ENCODE measurements at regions not wholly inside any gene's neighbourhood (a gene's known extent, or its start where the extent isn't known, plus 50 kb on each side); places are given as distances from the start of the nearest gene placed in this dataset.

GRCh38 chr18:43648002-43648401 is 370.7 kb upstream of the SYT4 start:
- Histone ChIP-seq H3K4me3 (ENCODE audit: low read length) (no peak overlapping the region), H3K27me3 (ENCODE audit: insufficient read depth, low read length) (no peaks in the 10 kb centered on the region), H3K36me3 (ENCODE audit: insufficient read depth, low read length) (no peaks in the 10 kb centered on the region), H3K27ac (ENCODE audit: low read depth, low read length) (no peak overlapping the region), H3K9ac (ENCODE audit: low read depth, low read length) (no peak overlapping the region), H3K4me1 (ENCODE audit: insufficient read depth, low read length) (no peaks in the 10 kb centered on the region), H3K9me3 (ENCODE audit: insufficient read depth, low read depth, low read length) (no peaks in the 10 kb centered on the region)
- WGBS: 85% methylated on average over 2 of the region's 2 CpGs

GRCh38 chr18:43649649-43650357 is 372.5 kb upstream of the SYT4 start:
- no peaks in the 10 kb centered on the region for H3K9me3 ChIP-seq (ENCODE audit: insufficient read depth, low read depth, low read length)
- H3K9ac ChIP-seq (ENCODE audit: low read depth, low read length): no peak overlapping the region
- no peak overlapping the region for H3K27ac ChIP-seq (ENCODE audit: low read depth, low read length)
- 88% methylated on average over 1 of the region's 1 CpG for WGBS
- no peaks in the 10 kb centered on the region for H3K36me3 ChIP-seq (ENCODE audit: insufficient read depth, low read length)
- H3K4me1 ChIP-seq (ENCODE audit: insufficient read depth, low read length): no peaks in the 10 kb centered on the region
- no peaks in the 10 kb centered on the region for H3K27me3 ChIP-seq (ENCODE audit: insufficient read depth, low read length)
- no peak overlapping the region for H3K4me3 ChIP-seq (ENCODE audit: low read length)

- H3K9ac ChIP-seq (ENCODE audit: low read depth, low read length): no peak overlapping the region
- H3K27ac ChIP-seq (ENCODE audit: low read depth, low read length): no peak overlapping the region
- H3K27me3 ChIP-seq (ENCODE audit: insufficient read depth, low read length): no peaks in the 10 kb centered on the region
- no peaks in the 10 kb centered on the region for H3K9me3 ChIP-seq (ENCODE audit: insufficient read depth, low read depth, low read length)
- H3K36me3 ChIP-seq (ENCODE audit: insufficient read depth, low read length): no peaks in the 10 kb centered on the region
- no peaks in the 10 kb centered on the region for H3K4me1 ChIP-seq (ENCODE audit: insufficient read depth, low read length)
- H3K4me3 ChIP-seq (ENCODE audit: low read length): no peak overlapping the region
- 54% methylated on average over 1 of the region's 2 CpGs for WGBS
These were observed 373.1 kb upstream of the SYT4 start for GRCh38 chr18:43650426-43650825.

GRCh38 chr18:43651057-43651456 is 373.8 kb upstream of the SYT4 start:
- H3K27ac ChIP-seq (ENCODE audit: low read depth, low read length): no peak overlapping the region
- 100% methylated on average over 1 of the region's 2 CpGs for WGBS
- no peaks in the 10 kb centered on the region for H3K4me1 ChIP-seq (ENCODE audit: insufficient read depth, low read length)
- H3K27me3 ChIP-seq (ENCODE audit: insufficient read depth, low read length): no peaks in the 10 kb centered on the region
- no peak overlapping the region for H3K4me3 ChIP-seq (ENCODE audit: low read length)
- no peaks in the 10 kb centered on the region for H3K9me3 ChIP-seq (ENCODE audit: insufficient read depth, low read depth, low read length)
- no peaks in the 10 kb centered on the region for H3K36me3 ChIP-seq (ENCODE audit: insufficient read depth, low read length)
- no peak overlapping the region for H3K9ac ChIP-seq (ENCODE audit: low read depth, low read length)

- H3K27ac ChIP-seq (ENCODE audit: low read depth, low read length): no peak overlapping the region
- no peaks in the 10 kb centered on the region for H3K4me1 ChIP-seq (ENCODE audit: insufficient read depth, low read length)
- H3K4me3 ChIP-seq (ENCODE audit: low read length): no peak overlapping the region
- H3K27me3 ChIP-seq (ENCODE audit: insufficient read depth, low read length): no peaks in the 10 kb centered on the region
- H3K36me3 ChIP-seq (ENCODE audit: insufficient read depth, low read length): no peaks in the 10 kb centered on the region
- 100% methylated on average over 1 of the region's 2 CpGs for WGBS
- no peak overlapping the region for H3K9ac ChIP-seq (ENCODE audit: low read depth, low read length)
- no peaks in the 10 kb centered on the region for H3K9me3 ChIP-seq (ENCODE audit: insufficient read depth, low read depth, low read length)
These were observed 379.3 kb upstream of the SYT4 start for GRCh38 chr18:43656547-43656946.

- Histone ChIP-seq H3K27ac (ENCODE audit: low read depth, low read length) (no peak overlapping the region), H3K4me3 (ENCODE audit: low read length) (no peak overlapping the region), H3K27me3 (ENCODE audit: insufficient read depth, low read length) (no peaks in the 10 kb centered on the region), H3K9ac (ENCODE audit: low read depth, low read length) (no peak overlapping the region), H3K4me1 (ENCODE audit: insufficient read depth, low read length) (peaks cover 11% of the 10 kb centered on the region; the same call in 1 of the 2 replicates), H3K36me3 (ENCODE audit: insufficient read depth, low read length) (no peaks in the 10 kb centered on the region), H3K9me3 (ENCODE audit: insufficient read depth, low read depth, low read length) (no peaks in the 10 kb centered on the region)
- WGBS: 40% methylated on average over 2 of the region's 2 CpGs
These were observed 384.3 kb upstream of the SYT4 start for GRCh38 chr18:43661570-43661969.

GRCh38 chr18:43662657-43663056 is 385.4 kb upstream of the SYT4 start:
- Histone ChIP-seq H3K4me1 (ENCODE audit: insufficient read depth, low read length) (peaks cover 11% of the 10 kb centered on the region; the same call in 1 of the 2 replicates), H3K9me3 (ENCODE audit: insufficient read depth, low read depth, low read length) (no peaks in the 10 kb centered on the region), H3K9ac (ENCODE audit: low read depth, low read length) (no peak overlapping the region), H3K4me3 (ENCODE audit: low read length) (no peak overlapping the region), H3K36me3 (ENCODE audit: insufficient read depth, low read length) (no peaks in the 10 kb centered on the region), H3K27me3 (ENCODE audit: insufficient read depth, low read length) (no peaks in the 10 kb centered on the region), H3K27ac (ENCODE audit: low read depth, low read length) (no peak overlapping the region)
- 94% methylated on average over 2 of the region's 4 CpGs for WGBS

GRCh38 chr18:43663159-43663558 is 385.9 kb upstream of the SYT4 start:
- H3K36me3 ChIP-seq (ENCODE audit: insufficient read depth, low read length): no peaks in the 10 kb centered on the region
- H3K9me3 ChIP-seq (ENCODE audit: insufficient read depth, low read depth, low read length): no peaks in the 10 kb centered on the region
- 100% methylated on average over 1 of the region's 1 CpG for WGBS
- H3K4me1 ChIP-seq (ENCODE audit: insufficient read depth, low read length): peaks cover 11% of the 10 kb centered on the region; the same call in 1 of the 2 replicates
- no peak overlapping the region for H3K4me3 ChIP-seq (ENCODE audit: low read length)
- H3K27ac ChIP-seq (ENCODE audit: low read depth, low read length): no peak overlapping the region
- no peaks in the 10 kb centered on the region for H3K27me3 ChIP-seq (ENCODE audit: insufficient read depth, low read length)
- no peak overlapping the region for H3K9ac ChIP-seq (ENCODE audit: low read depth, low read length)

- H3K4me3 ChIP-seq (ENCODE audit: low read length): no peak overlapping the region
- no peaks in the 10 kb centered on the region for H3K27me3 ChIP-seq (ENCODE audit: insufficient read depth, low read length)
- H3K4me1 ChIP-seq (ENCODE audit: insufficient read depth, low read length): peaks cover 11% of the 10 kb centered on the region; the same call in 1 of the 2 replicates
- WGBS: 64% methylated on average over 3 of the region's 3 CpGs
- no peak overlapping the region for H3K27ac ChIP-seq (ENCODE audit: low read depth, low read length)
- H3K9ac ChIP-seq (ENCODE audit: low read depth, low read length): no peak overlapping the region
- no peaks in the 10 kb centered on the region for H3K36me3 ChIP-seq (ENCODE audit: insufficient read depth, low read length)
- H3K9me3 ChIP-seq (ENCODE audit: insufficient read depth, low read depth, low read length): no peaks in the 10 kb centered on the region
These were observed 387.3 kb upstream of the SYT4 start for GRCh38 chr18:43664487-43665008.

GRCh38 chr18:43665105-43665788 is 388.0 kb upstream of the SYT4 start:
- Histone ChIP-seq H3K9me3 (ENCODE audit: insufficient read depth, low read depth, low read length) (no peaks in the 10 kb centered on the region), H3K4me3 (ENCODE audit: low read length) (no peak overlapping the region), H3K9ac (ENCODE audit: low read depth, low read length) (no peak overlapping the region), H3K27ac (ENCODE audit: low read depth, low read length) (no peak overlapping the region), H3K4me1 (ENCODE audit: insufficient read depth, low read length) (peaks cover 11% of the 10 kb centered on the region; the same call in 1 of the 2 replicates), H3K36me3 (ENCODE audit: insufficient read depth, low read length) (no peaks in the 10 kb centered on the region), H3K27me3 (ENCODE audit: insufficient read depth, low read length) (no peaks in the 10 kb centered on the region)
- 73% methylated on average over 3 of the region's 3 CpGs for WGBS

GRCh38 chr18:43668866-43669265 is 391.6 kb upstream of the SYT4 start:
- WGBS: 96% methylated on average over 4 of the region's 4 CpGs

More at GRCh38 chr18:43668866-43669265, 391.6 kb upstream of the SYT4 start:
- Histone ChIP-seq H3K9me3 (ENCODE audit: insufficient read depth, low read depth, low read length) (no peaks in the 10 kb centered on the region), H3K4me3 (ENCODE audit: low read length) (no peak overlapping the region), H3K27me3 (ENCODE audit: insufficient read depth, low read length) (no peaks in the 10 kb centered on the region), H3K9ac (ENCODE audit: low read depth, low read length) (no peak overlapping the region), H3K36me3 (ENCODE audit: insufficient read depth, low read length) (no peaks in the 10 kb centered on the region), H3K27ac (ENCODE audit: low read depth, low read length) (no peak overlapping the region), H3K4me1 (ENCODE audit: insufficient read depth, low read length) (no peaks in the 10 kb centered on the region)

Data from HUES64 (cell line).